Stimulated activated CD4-positive, alpha-beta T cell treated with anti-CD3 and anti-CD28 coated beads, Interleukin-4, amount 100 ng/mL, for 4 hours (primary cell): ENCODE measurements at regions not wholly inside any gene's neighbourhood (a gene's known extent, or its start where the extent isn't known, plus 50 kb on each side); places are given as distances from the start of the nearest gene placed in this dataset.
"Not testable (repeated sequence)": the region's sequence is repeated elsewhere in the genome, so short reads cannot be mapped to it uniquely, and the experiment has no call there.

Experiments used
- DNase-seq, 2 experiments: peaks; one replicate each; pipeline ENCODE4 v3.0.0-alpha.2; 2020

DNA sequence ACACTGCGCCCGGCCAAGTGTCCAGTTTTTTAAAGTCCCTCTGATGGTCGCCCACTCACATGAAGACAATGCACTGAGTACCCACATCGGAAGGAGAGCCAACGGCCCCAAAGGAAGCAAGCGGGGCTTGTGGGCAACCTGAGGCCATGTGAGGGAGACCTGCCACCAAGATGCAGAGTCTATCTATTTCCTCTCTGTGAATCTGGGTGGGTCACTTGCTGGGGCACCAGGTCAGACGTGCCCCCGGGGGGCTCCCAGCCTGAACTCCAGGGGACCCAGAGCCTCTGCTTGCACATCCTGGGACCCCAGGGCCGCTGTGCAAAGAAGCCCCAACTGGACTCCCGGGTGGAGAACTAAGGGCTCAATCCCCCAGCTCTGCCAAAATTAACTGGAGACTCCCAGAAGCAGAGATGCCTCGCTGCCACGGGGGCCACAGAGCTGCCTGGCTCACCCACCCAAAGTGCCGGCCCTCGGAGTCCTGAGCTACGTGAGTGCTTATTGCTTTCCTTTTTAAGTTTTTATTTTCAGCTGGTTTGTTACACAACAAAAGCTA, 106.4 kb downstream of the BRD1 start:
- no peak for DNase-seq

DNA sequence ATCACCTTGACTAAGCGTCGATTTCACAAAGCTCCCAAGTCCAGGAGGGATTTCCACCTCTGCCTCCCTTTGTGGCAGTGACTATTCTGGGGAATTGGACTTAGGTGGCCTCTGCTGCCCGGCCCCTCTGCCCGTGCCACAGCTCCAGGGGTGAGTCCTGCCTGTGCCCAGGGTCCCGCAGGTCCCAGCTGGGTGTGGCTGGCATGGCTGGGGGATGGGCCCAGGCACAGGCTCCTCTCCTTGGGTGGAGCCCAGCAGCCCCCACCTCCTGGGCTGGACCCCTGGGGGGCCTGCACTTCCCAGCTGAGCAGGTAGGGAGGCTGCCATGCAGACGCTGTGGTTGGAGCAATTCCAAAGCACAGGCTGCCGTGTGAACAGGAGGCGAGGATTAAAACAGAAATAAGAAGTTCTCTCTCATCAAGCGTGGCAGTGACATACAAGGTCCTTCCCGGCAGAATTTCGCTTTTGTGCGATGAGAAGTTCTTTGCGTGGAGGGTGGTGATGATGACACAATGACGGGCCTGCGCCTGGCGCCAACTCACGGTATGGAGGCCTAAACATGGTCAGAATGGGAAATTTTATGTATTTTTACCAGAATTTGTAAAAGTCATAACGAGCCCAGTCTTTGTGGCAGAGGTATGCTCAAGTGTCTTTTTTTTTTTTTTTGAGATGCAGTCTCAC, 107.3 kb downstream of the BRD1 start:
- DNase-seq = no peak

DNA sequence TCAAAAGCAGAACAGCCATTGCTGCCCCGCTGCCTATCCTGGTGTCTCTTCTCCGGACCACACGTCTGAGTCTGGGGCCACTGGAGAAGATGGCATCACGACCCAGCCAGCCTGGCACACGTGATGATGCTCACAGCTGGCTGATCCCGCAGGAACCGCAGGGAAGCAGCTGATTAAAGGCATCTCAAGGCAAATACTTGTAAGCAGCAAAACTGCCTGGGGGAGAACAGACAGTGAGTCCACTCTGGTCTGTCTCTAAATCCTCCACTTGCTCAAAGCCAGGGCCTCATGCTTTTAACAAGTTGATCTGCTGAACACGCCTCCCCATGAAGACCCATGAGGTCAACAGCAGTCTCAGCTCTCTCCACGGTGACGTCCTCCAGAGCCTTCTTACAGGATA, 108.6 kb downstream of the BRD1 start:
- DNase-seq = no peak

DNA sequence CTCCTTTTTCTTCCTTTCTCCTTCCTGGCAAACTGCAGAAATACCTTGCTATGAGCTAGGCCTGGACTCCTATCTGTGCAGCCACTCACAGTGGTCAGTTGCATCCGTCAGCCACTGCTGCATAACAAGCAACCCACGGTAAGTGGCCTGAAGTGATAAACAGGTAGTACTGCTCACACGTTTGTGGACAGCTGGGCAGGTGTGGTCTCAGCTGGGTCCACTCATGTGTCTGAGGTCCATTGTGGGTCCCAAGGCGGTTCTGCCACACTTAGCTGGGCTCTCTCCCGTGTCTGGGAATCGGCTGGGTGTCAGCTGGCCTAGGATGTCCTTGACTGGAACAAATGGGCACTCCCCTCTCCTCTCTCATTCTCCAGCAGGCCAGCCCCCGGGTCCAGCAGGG, 109.3 kb downstream of the BRD1 start:
- no peak for DNase-seq

DNA sequence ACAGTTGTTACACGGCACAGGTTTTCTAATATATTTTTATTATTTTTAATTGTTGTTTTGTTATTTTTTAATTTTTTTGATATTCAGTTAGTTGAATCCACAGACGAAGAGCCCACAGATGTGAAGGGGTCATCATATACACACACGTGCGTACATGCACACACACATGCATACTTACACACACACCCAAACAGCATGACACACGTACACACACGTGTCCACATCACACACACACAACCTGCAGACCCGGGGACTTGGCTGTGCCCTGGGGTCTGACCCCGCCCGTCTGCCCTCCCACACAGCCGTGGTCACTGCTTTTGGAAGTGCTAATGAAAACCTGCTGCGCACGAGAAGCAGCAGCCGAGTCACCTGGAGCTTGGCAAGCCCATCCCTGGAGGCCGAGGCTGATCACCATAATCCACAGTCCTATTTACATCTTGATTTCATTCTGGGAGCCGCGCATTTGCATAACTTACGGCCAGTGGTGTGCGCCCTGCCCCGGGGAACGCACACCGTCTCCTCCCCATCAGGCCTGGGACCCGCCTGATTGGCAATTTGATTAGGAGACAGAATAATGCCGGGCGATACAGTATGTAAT, 110.3 kb downstream of the BRD1 start:
- DNase-seq = no peak

DNA sequence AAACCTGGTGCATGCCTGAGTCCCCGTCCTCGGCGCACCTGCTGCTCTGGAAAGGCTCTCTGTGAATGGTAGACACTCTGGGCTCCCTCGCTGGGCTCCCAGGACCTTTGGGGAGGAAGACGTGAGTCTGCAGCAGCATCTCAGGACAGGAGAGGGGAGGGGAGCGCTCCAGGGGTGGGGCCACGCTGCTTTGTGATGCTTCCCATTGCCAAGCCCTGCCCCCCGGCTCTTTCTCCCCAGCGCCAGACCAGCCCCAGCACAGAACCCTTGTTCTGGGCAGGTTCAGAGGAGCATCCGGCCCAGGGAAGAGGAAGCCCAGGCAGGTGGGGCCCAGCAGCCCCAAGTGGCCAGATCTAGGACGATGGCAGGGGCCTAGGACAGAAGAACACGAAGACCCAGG, 111.2 kb downstream of the BRD1 start:
- no peak for DNase-seq

DNA sequence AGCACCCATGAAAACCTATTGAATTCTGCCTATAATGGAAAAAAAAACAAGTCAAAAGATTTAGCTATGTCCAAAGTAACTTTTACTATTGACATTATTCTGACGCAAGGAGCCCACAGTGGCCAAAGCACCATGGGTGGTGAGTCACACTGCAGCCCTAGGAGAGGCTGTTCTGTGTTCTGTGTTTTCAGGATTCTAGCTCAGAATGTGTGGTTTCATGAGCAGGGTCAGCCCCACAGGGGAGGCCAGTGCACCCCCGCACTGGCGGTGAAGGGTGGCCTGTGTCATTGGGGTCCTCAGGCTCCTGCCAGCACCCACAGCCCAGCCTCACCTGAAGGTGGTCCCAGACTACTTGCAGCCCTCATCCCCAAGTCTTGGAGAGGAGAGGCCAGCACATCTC, 112.2 kb downstream of the BRD1 start:
- DNase-seq = no peak

DNA sequence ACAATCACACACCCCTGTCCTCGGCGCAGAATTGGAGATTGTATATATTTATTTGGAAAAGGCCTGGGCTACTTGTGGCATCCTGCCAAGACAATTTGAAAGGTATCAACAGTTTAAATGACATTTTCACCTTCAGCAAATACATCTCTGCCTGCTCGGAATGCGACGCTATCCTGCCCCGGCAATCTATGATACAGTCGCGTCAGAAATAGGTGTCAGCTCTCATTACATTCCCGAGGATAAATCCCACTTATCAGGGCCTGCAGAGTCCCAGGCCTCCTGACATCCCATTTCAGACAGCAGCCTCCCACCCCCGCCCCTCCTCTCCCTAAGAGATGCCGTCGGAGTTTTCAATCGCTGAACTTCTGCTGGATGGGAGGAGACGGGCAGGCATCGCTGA, 114.7 kb downstream of the BRD1 start:
- DNase-seq = no peak

DNA sequence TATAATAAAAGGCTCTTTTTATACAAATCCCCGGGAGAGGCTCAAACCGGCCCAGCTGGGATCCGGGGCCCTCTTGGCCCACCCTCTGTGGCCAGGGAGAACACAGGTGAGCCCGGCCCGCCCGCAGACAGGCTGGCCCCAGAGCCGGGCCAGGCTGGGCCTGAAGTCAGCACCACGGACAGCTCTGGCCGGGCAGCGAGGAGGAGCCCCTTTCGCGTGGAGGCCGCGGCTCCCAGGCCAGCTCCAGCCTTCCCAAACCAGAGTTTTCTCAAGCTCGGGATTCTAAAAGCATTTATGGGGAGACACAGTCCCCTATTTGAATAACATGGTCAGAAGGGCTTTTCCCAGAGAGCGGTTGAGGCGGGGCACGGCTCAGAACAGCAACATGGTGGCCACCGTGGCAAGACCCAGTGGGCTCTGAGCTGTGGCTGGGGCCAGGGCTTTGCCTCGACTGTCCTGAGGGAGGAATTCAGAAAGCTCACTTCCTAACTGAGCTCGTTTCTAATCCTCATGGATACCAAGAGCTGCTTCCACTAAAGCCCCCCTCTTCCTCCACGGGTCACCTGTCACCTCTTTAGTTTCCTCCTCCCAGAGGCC, 115.4 kb downstream of the BRD1 start:
- DNase-seq = no peak

DNA sequence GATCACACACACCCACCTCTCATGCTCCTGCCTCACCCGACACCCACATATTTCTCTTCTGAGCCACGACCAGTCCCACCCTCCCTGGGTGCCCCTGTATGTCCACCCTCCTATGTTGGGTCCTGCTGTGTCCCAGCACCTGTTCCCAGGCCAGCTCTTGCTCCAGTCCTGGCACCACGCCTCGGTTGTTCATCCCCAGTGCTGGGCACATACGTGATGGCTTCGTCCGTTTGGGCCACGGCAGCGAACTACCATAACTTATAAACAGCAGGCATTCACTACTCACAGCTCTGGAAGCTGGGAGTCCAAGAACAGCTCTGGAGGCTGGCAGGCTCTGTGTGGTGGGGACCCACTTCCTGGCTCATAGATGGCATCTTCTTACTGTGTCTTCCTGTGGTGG, 116.9 kb downstream of the BRD1 start:
- no peak for DNase-seq

DNA sequence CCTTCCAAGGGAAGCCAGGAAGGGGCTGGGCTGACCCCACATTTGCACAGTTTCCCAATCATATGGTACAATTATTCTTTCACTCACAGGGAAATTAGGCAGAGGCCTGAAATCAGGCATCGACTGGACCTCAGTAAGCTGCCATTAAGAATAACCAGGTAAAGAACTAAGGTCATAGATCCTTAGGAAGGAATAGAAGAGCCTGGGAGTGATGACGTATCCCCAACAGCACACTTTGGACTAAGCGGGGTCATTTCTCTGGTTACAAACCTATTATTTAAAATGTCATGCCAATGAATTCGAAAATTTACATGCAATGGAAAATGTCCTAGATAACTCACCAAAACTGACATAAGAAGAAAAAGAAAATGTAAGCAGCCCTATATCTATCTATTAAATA, 118.2 kb downstream of the BRD1 start:
- no peak for DNase-seq

DNA sequence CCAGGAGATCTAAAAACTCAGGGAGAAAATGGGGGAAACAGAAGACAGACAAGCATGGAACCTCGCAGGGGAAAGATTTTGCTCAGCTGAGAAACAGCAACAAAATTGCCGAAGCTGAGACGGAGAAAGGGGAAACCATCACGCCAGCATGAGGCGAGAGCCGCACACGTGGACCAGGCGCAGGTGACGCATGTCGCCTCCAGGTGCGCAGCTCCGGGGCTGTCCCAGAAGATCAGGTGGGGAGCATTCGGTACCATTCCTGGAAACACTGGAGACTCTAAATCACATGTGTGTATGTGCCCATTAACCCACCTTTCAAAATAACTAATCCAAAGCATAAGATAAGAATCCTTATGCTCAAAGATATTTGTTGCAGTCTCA, 121.7 kb downstream of the BRD1 start:
- DNase-seq = peak in 1 of 2 experiments; percentile 19

DNA sequence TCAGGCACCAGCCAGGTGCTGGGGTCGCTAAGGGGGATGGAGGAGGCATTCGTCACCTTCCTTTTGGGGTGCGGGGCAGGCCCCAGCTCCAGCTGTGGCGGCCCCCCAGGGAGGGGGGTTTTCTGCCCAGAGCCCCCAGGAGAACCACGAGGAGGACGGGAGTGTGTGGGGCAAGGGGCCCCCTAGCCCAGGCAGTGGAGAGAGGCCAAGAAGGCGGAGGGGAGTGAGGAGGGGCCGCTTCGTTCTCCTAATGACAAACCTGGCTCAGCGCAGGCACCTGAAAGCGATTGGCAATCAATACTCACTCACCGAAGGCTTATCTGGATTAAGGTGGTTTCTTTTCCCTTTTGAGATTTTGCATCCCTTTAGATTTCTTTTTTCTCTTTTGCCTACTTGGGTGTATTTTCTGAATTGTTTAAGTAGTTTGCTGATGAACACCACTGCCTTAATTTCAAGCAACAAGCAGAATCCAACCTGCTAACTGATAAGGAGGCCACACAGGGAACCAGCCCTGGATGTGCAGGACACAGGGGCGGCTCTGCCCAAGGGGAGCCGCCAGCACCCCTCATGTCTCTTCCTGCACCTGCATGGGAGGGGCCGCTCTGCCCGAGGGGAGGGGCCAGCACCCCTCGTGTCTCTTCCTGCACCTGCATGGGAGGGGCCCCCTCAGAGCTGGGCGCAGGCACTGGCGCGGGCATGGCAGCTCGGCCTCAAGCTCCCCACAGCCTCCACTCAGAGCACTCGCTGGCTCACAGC, 122.3 kb downstream of the BRD1 start:
- peak in 1 of 2 experiments; percentile 30 for DNase-seq

DNA sequence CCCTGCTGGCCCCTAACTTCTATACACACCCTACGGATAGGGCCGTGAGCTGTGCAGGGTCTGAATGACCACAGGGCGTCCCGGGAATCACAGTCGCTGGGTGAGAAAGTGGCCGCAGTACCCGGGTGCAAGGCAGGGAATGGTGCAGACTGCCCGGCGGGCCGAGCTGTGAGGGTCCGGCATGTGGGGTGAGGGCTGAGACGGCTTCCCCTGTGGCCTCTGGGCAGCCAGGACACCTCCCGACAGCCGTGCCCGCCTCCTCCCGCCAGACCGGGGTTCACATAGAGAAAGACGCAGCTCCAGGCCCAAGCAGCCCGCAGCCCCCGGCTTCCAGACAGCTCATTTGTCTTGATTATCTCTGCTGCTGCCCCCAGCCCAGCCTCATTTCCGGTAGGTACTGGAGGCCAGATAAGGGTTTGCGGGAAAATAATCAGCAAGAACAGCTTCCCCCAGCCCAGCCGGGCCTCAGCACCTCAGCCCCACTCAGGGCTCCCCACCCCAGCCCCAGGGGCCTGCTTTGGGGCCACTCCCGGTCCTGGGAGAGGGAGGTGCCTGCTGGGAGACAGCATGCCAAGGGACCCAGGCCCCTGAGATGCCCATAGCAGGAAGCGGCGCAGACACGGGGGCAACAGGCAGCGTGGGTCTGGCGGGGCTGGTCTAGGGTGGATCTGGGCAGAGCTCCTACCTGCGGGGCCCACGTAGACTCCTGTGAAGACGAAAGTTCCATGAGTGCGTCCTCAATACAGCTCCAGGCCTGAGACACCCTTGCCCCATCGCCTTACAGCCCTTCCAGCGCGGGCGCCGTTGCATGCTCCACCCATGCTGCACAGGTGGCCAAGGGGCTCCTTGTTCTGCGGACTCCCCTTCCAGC, 123.1 kb downstream of the BRD1 start:
- DNase-seq = no peak

DNA sequence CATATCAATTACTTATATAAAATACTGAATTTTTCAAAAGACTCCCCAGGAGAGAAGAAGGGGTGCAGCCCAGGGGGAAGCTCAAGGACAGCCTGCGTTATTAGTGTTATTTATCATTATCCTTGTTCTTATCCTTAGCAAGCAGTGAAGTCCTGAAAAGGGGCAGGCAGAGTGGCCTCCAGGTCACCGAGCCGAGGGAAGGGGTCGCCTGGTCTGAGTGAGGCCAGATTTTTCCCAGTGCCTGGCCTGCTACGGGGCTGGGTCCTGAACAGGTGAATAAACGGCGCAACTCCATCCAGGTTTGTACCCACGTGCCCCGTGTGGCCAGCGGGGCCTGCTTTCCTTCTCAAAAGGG, 123.7 kb downstream of the BRD1 start:
- no peak for DNase-seq

DNA sequence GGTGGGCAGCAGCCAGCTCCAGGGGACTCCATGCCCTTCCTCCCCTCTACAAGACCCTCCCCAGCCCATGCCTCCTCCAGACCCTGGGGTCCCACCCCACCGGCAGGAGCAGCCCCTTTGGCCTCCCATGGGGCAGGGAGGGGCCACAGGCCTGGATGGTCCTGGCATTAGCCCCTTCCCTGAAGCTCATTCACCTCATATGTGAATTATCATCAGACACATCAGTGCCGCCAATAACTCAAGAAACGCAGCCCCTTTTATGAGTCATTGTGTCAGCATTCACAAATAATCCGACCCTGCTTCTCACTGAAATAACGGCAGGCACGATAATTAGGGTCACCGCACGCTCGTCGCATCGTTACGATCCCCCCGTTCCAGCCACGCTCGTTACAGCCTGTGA, 124.2 kb downstream of the BRD1 start:
- DNase-seq = no peak

DNA sequence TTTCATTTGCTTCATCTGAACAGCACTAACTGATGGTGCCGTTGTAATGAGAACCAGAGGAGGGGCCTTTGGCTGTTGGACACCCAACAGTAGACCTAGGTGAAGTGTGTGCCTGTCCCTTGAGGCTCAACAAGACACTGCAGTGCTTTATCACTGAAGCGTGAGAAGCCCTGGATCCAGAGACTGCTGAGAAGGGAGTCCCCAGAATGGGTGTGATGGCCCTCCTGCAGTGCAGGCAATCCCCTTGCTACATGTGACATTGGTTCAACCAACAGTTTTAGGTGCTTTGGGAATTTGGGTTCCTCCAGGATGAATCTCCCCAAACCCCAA, 125.6 kb downstream of the BRD1 start:
- DNase-seq = no peak

DNA sequence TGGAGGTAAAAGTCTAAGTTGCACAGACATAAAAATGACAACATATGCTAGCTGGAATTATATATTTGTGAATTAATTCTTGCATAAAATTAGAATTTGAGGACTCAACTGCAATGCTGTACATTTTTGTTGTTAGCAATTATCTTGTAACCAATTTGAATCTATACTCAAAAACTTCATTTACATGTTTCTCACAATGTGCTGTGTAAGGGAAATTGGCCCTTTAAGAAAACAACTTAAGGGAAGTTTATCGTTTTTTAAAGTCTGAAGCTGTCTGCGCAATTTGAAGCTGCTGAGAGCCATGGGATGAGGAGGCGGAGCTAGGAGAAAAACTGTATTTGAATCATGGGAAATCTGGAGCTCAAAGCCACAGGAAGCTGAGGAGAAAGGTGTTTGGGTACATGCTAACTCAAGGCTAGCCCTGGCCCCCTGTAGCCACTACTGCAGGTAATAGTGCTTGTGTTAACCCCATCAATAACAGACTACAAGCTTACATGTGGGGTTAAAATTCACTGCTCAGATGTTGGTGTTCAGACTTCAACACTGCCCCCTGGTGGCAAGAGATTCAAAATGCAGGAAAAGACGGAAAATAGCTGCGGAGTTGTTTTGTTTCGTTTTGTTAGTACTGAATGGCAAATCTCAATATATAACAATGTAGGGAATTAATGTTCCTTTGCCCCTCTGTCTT, 126.1 kb downstream of the BRD1 start:
- DNase-seq = no peak

DNA sequence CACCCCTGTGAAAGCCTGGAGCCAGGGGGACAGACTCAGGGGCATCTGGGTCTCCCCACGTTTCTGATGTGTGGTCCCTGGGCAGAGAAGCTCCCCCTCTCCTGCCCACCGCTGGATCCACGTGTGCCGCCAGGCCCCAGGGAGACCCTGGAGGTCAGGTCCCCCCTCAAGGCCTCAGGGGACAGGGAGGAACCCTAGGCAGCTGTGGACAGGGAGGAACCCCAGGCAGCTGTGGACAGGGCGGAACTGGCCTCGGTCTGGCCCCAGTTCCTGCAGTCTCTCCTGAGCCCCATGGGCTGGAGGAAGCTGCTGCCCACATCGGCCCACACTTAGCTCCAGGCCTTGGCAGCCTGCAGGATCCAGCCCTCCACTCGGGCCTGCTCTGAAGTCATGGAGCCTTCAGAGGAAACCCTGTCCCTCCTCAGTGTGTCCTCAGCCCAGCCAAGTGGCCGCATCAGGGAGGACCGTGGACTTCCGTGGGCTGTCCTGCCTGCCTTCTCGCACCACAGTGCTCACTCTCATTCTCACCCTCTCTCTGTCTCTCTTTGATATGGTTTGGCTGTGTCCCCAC, 127.7 kb downstream of the BRD1 start:
- no peak for DNase-seq

DNA sequence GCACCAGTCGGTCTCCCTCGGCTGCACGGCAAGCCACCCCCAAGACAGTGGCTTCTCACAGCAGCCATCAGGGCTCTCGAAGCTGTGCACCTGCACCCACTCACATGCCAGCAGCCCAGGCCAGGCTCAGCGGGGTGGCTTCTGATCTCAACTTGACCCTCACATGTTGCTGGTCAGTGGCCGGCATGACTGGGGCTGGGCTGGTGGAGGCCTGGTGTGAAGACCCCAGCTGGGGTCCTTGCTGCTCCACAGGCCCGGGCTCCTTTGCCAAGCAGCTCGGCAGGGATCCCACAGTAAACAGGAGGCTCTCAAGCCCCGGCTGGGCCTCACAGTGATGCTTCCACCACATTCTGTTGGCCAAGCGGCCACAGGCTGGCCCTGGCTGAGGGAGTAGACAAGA, 128.2 kb downstream of the BRD1 start:
- DNase-seq = no peak

DNA sequence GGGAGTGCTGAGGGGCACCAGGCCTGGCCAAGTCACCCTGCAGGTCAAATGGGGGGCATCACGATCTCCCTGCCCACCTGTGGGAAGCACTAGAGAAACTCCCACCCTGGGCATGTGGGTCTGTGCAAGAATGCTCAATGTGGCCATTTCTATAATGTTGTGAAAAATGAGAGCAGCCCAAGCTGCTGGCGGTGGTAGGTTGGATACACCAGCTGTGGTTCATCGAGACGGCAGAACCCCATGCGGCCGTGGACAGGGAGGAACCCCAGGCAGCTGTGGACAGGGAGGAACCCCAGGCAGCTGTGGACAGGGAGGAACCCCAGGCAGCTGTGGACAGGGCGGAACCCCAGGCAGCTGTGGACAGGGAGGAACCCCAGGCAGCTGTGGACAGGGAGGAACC, 129.1 kb downstream of the BRD1 start:
- DNase-seq = not testable (repeated sequence)

DNA sequence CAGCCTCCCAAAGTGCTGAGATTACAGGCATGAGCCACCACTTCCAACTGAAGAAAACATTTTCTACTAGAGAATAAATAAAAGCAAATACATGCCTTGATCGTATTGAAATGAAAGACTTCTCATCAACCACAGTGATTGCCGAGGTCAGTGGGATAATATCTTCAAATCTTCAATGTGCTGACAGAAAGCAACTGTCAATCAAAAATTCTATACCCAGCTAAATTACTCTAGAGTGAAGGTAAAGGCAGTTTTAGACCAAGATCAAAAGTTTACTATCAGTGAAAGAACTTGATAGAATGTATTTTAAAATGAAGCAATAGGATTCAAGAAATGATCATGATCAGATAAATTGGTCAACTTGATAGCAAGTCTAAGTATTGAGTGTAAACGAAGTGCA, 130.6 kb downstream of the BRD1 start:
- no peak for DNase-seq
